OCI-LY7 (cell line): ENCODE measurements at regions not wholly inside any gene's neighbourhood (a gene's known extent, or its start where the extent isn't known, plus 50 kb on each side); places are given as distances from the start of the nearest gene placed in this dataset.

Experiments used
- CTCF ChIP-seq: fragments of 200-600 bp; sonication (generic); conservative IDR thresholded peaks from 2 replicates; pipeline ENCODE4 v1.5.1; 2014; ENCODE audit warnings: mild to moderate bottlenecking, antibody characterized with exemption, low read length, moderate library complexity, mixed read lengths
- EZH2phosphoT487 ChIP-seq: fragments of 200-600 bp; sonication (generic); IDR thresholded peaks from 2 replicates; pipeline ENCODE4 v1.6.1; 2018; ENCODE audit warnings: low read depth, borderline replicate concordance, mild to moderate bottlenecking, mixed run types, antibody characterized with exemption, low read length, moderate library complexity, mixed read lengths

- TF ChIP-seq CTCF (no peak), EZH2phosphoT487 (no peak)
Observed at GRCh38 chr3:163306405-163306804, 1771.9 kb downstream of the SI start.
